Activated T-cell treated with anti-CD3 and anti-CD28 coated beads, Interleukin-2, amount 50 U/mL, for 72 hours (primary cell): ENCODE measurements at regions not wholly inside any gene's neighbourhood (a gene's known extent, or its start where the extent isn't known, plus 50 kb on each side); places are given as distances from the start of the nearest gene placed in this dataset.
A peak's percentile ranks its signal among the peaks of the same experiment; 100 is the strongest.
"Not testable (repeated sequence)": the region's sequence is repeated elsewhere in the genome, so short reads cannot be mapped to it uniquely, and the experiment has no call there.

ENCODE experiments used
- ATAC-seq, 2 donors: fragments of 150-1000 bp; cut with Tn5 transposase; replicated peaks in 1 of 2; 2 replicates each; pipeline ENCODE4 v1.10.0; 2021; ENCODE audit warnings: moderate library complexity in 2 of 2, mild to moderate bottlenecking in 1 of 2
- DNase-seq, 2 donors: peaks; one replicate each; pipeline ENCODE4 v3.0.0; 2021 to 2022; ENCODE audit warnings: mixed read lengths in 1 of 2
- H3K27ac Mint-ChIP-seq: one replicate; pipeline ENCODE4 v1.8.0; 2022; ENCODE audit warnings: mild to moderate bottlenecking, moderate library complexity, mixed read lengths
- H3K27me3 Mint-ChIP-seq: one replicate; pipeline ENCODE4 v1.8.0; 2022; ENCODE audit warnings: low read depth, mixed read lengths
- H3K36me3 Mint-ChIP-seq, 2 donors: one replicate each; pipeline ENCODE4 v1.8.0; 2022; ENCODE audit warnings: mixed read lengths in 2 of 2, mild to moderate bottlenecking in 1 of 2; ENCODE audit not compliant: insufficient read depth in 2 of 2
- H3K4me1 Mint-ChIP-seq: one replicate; pipeline ENCODE4 v1.8.0; 2022; ENCODE audit warnings: low read depth, mixed read lengths
- H3K4me3 Mint-ChIP-seq, 2 donors: one replicate each; pipeline ENCODE4 v1.8.0; 2022; ENCODE audit warnings: mild to moderate bottlenecking in 2 of 2, mixed read lengths in 2 of 2, moderate library complexity in 2 of 2
- H3K9me3 Mint-ChIP-seq, 2 donors: one replicate each; pipeline ENCODE4 v1.8.0; 2022; ENCODE audit warnings: mixed read lengths in 2 of 2

DNA sequence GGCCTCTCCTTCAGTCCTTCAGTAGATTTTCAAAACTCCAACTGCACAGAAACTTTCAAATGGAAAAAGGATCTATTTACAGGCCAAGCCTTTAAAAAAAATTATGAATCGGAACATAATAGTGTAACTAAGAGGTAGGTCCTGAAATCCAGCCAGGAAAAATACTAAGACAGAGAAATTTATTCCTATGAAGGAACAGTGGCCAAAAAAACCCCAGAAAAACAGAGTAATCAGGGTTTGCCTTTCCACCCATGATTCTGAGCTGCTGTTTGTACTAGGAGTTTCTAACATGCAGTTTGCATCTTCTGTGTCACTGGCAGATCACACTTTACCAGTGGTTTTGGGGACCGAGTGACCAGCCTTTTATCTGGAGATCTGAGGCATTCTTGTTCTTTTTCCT lies 93.1 kb upstream of the TMED7 start:
- Mint-ChIP-seq H3K27ac (no peak overlapping the region), H3K4me1 (no peaks in the 10 kb centered on the region), H3K4me3 (no peak overlapping the region), H3K9me3 (no peaks in the 10 kb centered on the region), H3K36me3 (no peaks in the 10 kb centered on the region), H3K27me3 (peaks cover 41% of the 10 kb centered on the region)
- DNase-seq (no peak), ATAC-seq (no peak)

DNA sequence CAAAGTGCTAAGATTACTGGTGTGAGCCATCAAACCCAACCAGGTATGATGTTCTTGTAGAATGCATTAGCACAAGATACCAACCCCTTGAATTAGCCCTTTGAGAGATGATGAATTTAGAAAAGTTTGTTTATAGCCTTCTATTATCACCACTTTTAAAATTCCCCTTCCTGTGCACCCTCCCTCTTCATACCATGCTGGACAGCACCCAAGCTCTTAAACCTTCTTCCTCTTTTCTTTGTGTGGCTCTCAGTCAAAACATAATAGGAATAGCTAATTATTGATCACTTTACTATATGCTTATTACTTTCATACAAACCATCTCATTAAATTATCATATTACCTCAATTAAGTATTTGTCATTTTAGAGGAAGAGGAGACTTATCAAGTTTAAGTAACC lies 87.6 kb upstream of the TMED7 start:
- H3K36me3 Mint-ChIP-seq: peaks cover 0 to 1% of the 10 kb centered on the region in 2 donors
- peaks cover 3 to 5% of the 10 kb centered on the region in 2 donors for H3K9me3 Mint-ChIP-seq
- no peak for DNase-seq
- no peak for ATAC-seq
- no peak overlapping the region for H3K27ac Mint-ChIP-seq
- H3K4me1 Mint-ChIP-seq: no peaks in the 10 kb centered on the region
- H3K4me3 Mint-ChIP-seq: no peak overlapping the region
- H3K27me3 Mint-ChIP-seq: peaks cover 41% of the 10 kb centered on the region

DNA sequence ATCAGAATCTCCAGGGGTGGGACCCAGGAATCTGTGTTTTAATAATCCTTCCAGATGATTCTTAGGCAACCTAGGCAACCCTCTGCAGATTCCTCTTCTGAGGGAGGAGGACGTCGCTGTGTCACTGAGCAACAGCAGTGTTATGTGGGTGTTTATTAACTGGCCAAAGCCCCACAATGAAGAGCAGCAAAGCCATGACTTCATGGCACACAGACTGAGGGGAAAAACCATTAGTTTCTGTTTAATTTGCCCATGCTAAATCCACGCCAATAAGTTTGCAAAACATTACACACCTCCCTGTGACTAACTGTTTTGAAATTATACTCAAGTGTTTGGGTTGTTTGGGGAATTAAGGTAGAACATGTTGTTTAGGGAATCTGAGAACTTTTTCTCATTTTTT lies 83.7 kb upstream of the TMED7 start:
- no peak for ATAC-seq
- Mint-ChIP-seq H3K9me3 (peaks cover 3 to 5% of the 10 kb centered on the region in 2 donors), H3K27me3 (peaks cover 47% of the 10 kb centered on the region), H3K27ac (no peak overlapping the region), H3K36me3 (peaks cover 0 to 1% of the 10 kb centered on the region in 2 donors), H3K4me1 (no peaks in the 10 kb centered on the region), H3K4me3 (no peak overlapping the region)
- DNase-seq: no peak

DNA sequence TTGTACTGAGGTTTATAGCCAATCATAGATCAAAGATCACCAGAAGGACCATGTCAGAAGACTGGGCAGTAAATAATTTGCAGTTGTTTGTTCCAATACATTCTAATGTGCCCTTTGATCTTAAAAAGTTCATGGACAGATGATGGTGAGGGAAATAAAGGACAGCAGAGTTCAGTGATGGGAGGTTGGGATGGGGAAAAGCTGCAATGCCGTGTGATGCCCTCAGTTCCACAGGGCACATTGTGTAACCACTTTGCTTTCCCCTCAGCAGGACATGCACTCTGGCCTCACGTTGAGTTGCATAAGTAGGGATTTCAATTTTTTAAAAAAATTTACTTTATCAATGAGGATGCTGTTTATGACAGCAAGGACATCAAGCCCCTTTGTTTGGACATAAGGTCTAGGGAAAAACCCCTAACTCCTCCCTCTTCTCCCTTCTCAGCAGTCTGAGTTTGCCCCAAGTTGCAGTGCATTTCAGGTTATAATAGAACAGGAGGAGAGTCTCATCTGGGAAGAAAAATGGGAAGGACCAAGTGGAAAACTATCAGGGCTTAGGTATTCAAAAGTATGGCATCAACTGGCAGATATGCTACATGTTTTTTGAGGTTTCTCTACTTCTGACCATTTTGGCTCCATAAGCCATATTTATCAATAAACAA lies 83.1 kb upstream of the TMED7 start:
- Mint-ChIP-seq H3K4me1 (no peaks in the 10 kb centered on the region), H3K9me3 (peaks cover 3 to 5% of the 10 kb centered on the region in 2 donors), H3K27ac (no peak overlapping the region), H3K27me3 (peaks cover 45% of the 10 kb centered on the region), H3K36me3 (peaks cover 0 to 1% of the 10 kb centered on the region in 2 donors), H3K4me3 (no peak overlapping the region)
- ATAC-seq: no peak
- DNase-seq: no peak

DNA sequence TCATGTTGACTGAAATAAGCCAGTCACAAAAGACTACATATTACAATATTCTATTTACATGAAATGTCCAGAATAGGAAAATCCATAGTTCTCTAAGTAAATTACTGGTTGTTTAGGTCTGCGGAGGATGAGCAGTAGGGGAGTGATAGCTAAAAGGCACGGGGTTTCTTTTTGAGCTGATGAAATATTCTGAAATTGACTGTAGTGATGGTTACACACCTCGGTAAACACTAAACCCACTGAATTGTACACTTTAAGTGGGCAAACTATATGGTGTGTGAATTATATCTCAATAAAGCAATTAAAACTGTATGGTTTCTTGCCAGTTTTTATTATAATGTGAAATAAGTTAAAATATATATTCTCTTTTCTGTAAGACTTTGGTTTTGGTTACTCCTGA lies 77.7 kb upstream of the TMED7 start:
- Mint-ChIP-seq H3K4me3 (no peak overlapping the region), H3K9me3 (no peaks in the 10 kb centered on the region), H3K36me3 (no peaks in the 10 kb centered on the region), H3K27ac (peak overlapping the region; percentile 70), H3K27me3 (peaks cover 28% of the 10 kb centered on the region), H3K4me1 (no peaks in the 10 kb centered on the region)
- ATAC-seq (no peak), DNase-seq (no peak)

DNA sequence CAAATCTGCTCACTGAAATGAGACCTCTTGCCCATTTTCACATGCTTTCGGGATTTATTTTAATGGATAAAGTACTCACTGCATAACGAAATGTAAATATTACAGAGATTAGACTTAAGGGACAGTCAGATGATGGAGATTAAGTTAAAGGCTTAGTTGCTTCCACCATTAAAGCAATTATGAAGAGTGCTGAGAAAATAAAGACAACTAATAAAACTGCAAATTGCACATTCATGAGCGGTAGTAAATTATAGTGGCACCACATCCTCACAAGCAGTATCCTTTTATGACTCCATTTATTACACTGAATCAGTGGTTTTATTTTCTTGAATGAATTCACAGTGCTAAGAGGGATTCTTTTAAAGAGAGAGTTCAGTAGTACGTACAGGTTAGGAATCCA lies 76.2 kb upstream of the TMED7 start:
- no peaks in the 10 kb centered on the region for H3K36me3 Mint-ChIP-seq
- H3K27ac Mint-ChIP-seq: no peak overlapping the region
- ATAC-seq (no peak), DNase-seq (no peak)
- H3K27me3 Mint-ChIP-seq: peaks cover 19% of the 10 kb centered on the region
- H3K4me1 Mint-ChIP-seq: no peaks in the 10 kb centered on the region
- H3K4me3 Mint-ChIP-seq: no peak overlapping the region
- H3K9me3 Mint-ChIP-seq: no peaks in the 10 kb centered on the region

DNA sequence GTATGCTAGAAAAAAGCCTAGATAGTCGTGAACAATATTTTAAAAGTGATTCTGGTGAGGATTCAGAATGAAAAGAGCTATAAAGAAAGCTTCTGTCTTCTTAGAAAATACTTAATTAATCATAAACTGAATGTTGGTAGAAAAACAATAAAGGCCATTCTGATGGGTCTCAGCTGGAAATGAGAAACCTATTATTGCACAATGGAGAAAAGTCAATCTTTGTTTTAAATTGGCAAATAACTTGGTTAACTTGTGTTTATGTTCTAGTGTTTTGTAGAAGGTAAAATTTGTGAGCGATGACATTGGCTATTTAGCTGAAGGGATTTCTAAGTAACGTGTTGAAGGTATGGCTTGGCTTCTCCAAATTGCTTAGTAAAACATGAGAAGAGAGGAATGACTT lies 74.1 kb upstream of the TMED7 start:
- Mint-ChIP-seq H3K4me1 (no peaks in the 10 kb centered on the region), H3K27ac (no peak overlapping the region), H3K36me3 (no peaks in the 10 kb centered on the region), H3K9me3 (no peaks in the 10 kb centered on the region), H3K27me3 (peaks cover 12% of the 10 kb centered on the region), H3K4me3 (no peak overlapping the region)
- DNase-seq: no peak
- ATAC-seq: no peak

DNA sequence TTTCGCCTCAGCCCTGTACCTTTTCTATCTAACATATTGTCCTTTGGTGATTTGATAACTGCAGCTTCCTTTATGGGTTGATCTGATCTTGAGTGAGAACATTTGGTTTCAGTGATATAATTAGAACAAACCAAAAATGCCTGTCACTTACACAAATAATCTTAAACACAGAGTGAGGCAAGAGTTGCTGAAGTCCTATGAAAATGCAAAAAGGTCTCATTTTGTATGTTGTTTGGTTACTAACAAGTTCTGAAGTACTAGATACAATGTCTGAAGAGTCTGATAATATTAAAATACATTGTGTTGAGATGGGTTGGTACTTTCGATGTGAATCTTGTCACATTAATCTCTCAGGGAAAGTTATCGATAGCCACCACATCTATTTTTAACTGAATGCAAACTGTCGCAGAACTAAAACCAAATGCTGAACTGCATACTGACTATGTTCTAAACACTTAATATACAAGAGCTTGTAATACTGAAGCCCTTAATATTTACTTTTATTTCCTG lies 70.4 kb upstream of the TMED7 start:
- H3K4me1 Mint-ChIP-seq: no peaks in the 10 kb centered on the region
- H3K4me3 Mint-ChIP-seq: no peak overlapping the region
- H3K9me3 Mint-ChIP-seq: no peaks in the 10 kb centered on the region
- no peaks in the 10 kb centered on the region for H3K36me3 Mint-ChIP-seq
- DNase-seq (no peak), ATAC-seq (no peak)
- H3K27me3 Mint-ChIP-seq: peaks cover 24% of the 10 kb centered on the region
- H3K27ac Mint-ChIP-seq: no peak overlapping the region

DNA sequence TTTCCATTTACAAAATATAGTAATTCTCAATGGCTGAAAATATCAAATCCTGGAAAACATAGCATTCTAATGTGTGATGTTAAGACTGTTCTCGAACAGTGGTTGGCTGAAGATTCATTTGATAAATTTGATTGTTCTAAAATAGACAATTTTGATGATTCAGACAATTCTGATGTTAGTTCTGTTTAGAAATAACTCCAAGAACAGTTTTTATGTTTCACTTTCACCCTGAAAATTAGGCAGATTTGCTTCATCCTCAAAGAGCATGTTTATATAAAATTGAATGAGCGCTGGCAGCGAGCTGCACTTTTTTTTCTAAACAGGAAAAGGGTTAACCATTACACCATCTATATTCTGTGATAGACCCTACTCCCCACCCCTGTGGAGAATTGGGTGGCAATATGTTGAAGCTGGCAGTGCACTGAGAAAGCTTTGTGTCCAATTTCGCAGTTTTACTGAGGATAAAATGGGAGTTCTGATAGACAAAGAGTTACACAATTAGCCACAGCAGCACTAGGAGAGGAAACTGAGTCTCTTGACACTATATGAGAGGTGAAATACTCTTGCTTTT lies 69.6 kb upstream of the TMED7 start:
- H3K4me1 Mint-ChIP-seq: no peaks in the 10 kb centered on the region
- peaks cover 18% of the 10 kb centered on the region for H3K27me3 Mint-ChIP-seq
- H3K27ac Mint-ChIP-seq: no peak overlapping the region
- DNase-seq: no peak
- H3K9me3 Mint-ChIP-seq: no peaks in the 10 kb centered on the region
- no peak overlapping the region for H3K4me3 Mint-ChIP-seq
- no peak for ATAC-seq
- no peaks in the 10 kb centered on the region for H3K36me3 Mint-ChIP-seq

DNA sequence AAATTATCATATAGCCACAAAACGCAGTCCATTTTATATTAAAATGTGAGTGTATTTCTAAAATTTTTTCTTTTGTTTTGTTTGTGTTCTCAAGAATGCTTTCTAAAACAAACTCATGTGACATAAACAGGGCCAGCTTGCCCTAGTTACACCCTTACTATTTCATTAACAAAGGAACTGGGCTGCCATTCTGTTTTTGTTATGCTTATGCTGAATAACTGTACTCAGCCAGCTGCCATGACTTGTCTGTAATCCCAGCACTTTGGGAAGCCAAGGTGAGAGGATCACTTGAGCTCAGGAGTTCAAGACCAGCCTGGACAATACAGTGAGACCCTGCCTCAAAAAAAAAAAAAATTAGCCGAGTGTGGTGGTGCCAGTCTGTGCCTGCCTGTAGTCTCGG lies 66.0 kb upstream of the TMED7 start:
- not testable (repeated sequence) for H3K4me1 Mint-ChIP-seq, H3K36me3 Mint-ChIP-seq, H3K27ac Mint-ChIP-seq, DNase-seq, H3K9me3 Mint-ChIP-seq, H3K4me3 Mint-ChIP-seq, ATAC-seq
- H3K27me3 Mint-ChIP-seq: peaks cover 48% of the 10 kb centered on the region

DNA sequence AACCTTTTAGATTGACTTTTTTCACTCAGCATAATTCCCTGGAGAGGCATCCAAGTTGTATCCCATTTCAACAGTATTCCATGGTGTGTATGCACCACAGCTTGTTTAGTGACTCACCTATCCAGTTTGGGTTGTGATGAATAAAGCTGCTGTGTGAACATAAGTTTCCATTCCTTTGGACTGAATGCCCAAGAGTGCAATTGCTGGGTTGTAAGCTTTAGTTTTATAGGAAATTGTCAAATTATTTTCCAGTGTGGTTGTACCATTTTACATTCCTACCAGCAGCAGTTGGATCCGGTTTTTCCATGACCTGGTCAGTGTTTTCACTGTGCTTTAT lies 60.9 kb upstream of the TMED7 start:
- Mint-ChIP-seq H3K4me3 (no peak overlapping the region), H3K9me3 (no peaks in the 10 kb centered on the region)
- no peak for ATAC-seq

DNA sequence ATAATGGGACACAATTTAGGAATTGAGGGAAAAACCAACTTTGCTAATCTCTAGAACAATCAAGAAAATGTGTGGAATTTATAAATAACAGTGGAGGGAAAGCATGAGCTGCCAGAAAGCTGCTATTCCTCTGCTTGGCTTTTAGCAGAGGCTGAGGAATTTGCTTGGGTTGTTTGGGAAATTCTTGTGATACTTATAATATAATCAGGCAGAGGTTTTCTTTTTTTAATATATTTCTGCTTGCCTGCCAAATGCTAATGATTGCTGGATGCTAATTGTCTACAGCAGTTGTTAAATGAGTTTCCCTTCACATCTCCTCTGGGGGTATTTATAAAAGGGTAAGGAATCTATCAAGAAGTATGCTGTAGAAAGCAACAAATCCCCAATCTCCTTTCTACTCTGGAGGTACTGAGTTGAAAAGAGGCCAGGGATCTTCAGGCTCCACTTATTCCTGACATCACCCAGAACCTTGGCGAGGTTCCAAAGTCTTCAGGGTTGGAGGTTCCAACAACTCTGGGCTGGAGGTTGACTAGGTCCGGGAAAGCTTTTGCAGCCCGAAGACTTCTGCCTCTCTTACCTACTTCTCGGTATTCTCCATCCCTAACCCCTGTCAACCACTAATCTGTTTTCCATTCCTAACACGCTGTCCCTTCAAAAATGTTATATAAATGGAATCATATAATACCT lies 60.4 kb upstream of the TMED7 start:
- H3K4me3 Mint-ChIP-seq: no peak overlapping the region
- ATAC-seq: no peak
- no peaks in the 10 kb centered on the region for H3K9me3 Mint-ChIP-seq
- peaks cover 0 to 1% of the 10 kb centered on the region in 2 donors for H3K36me3 Mint-ChIP-seq
- H3K27ac Mint-ChIP-seq: no peak overlapping the region
- DNase-seq: no peak
- H3K27me3 Mint-ChIP-seq: peaks cover 79% of the 10 kb centered on the region
- no peaks in the 10 kb centered on the region for H3K4me1 Mint-ChIP-seq

More for the DNA sequence above, 60.9 kb upstream of the TMED7 start:
- peaks cover 73% of the 10 kb centered on the region for H3K27me3 Mint-ChIP-seq
- H3K4me1 Mint-ChIP-seq: no peaks in the 10 kb centered on the region
- no peak overlapping the region for H3K27ac Mint-ChIP-seq
- no peak for DNase-seq
- H3K36me3 Mint-ChIP-seq: peaks cover 0 to 1% of the 10 kb centered on the region in 2 donors

DNA sequence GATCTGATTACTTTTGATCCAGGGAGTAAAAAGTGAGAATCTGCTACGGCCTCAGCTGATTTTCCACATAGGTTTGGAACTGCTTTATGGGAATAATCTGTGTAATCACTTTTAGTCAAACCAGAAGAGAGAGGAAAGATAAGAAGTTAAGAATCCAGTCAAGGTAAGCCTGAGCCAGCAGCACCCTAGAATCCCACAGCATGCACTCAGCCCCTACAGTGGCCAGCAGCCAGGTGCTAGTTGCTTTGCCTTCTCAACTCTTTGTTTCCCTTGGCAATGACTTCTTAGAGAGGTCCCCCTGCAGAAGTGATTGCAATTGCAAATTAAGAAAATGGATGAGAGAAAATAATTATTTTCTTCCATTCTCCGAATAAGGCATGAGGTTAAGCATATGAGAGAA lies 59.7 kb upstream of the TMED7 start:
- H3K4me1 Mint-ChIP-seq: no peaks in the 10 kb centered on the region
- peaks cover 80% of the 10 kb centered on the region for H3K27me3 Mint-ChIP-seq
- ATAC-seq (no peak), DNase-seq (no peak)
- no peaks in the 10 kb centered on the region for H3K9me3 Mint-ChIP-seq
- H3K36me3 Mint-ChIP-seq: peaks cover 0 to 1% of the 10 kb centered on the region in 2 donors
- H3K27ac Mint-ChIP-seq: no peak overlapping the region
- no peak overlapping the region for H3K4me3 Mint-ChIP-seq
